ENCODE measurements at regions not wholly inside any gene's neighbourhood (a gene's known extent, or its start where the extent isn't known, plus 50 kb on each side); places are given as distances from the start of the nearest gene placed in this dataset.
A peak's percentile ranks its signal among the peaks of the same experiment; 100 is the strongest.

DNA sequence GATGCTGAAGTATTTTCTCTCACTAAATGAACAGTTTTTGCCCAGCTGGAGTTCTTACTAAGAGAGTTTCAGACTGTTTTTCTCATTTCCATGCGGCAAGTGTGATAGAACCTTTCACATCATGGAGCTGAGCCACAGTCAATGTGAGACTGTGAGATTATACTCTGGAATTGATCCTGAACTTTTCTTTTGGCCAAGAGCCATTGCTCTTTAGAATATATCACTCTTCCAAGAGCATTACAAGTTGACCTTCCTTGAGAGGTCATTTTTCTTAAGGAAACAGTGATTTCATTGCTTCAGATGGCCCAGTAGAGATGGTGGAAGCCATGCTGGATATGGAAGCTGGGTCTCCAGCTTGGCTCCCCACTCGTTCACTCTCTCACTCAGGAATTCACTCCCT, 212.9 kb upstream of the UMPS start:
- DNase-seq (ENCODE audit: insufficient read length, low spot score) (no peak), FAIRE-seq (no peak)

DNA sequence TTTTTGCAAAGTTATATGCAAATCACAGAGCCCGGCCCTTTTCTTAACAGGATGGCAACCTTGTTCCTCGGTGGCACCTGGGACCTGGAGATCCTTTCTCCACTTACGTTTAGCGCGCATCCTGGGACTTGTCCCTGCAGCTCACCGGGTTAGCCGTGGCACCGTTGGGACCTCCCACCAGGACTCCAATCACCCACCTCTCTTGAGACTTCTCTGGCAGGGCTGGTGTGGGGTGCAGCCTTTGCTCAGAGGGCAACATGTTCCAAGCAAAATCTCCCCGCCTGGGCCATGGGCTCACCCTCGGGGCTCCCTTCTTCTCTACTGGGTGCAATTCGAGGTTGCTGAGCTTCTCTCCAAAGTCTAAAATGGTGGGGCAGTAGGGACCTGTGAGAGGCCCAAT, 211.9 kb upstream of the UMPS start:
- no peak for FAIRE-seq
- no peak for DNase-seq (ENCODE audit: insufficient read length, low spot score)

DNA sequence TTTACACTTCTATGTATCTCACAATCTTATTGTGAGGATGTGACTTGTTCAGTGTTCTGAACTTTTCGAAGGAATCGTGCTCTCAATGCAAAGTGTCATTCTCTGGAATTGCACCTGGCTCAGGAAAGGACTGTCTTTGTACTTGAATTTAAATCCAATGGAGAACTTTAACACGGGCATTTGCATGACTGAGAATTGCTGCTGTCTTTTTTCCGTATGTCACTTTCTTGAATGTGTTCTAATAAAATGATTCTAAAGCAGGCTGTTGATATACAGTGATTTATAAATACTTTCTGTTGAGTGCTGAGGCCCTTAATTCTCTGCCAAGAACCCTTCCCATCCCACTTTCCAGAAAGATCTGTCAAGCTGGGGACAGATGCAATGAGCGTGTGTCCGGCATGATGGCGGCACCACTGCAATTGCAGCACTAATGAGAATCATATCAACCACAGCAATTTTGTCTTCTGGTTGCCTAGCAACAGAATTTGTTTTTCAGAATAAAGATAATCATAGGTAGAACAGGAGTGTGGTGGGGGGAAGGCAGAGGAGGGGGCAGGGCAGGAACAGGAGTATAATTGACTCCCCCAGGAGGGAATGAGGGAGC, 210.6 kb upstream of the UMPS start:
- FAIRE-seq (no peak), DNase-seq (ENCODE audit: insufficient read length, low spot score) (no peak)

DNA sequence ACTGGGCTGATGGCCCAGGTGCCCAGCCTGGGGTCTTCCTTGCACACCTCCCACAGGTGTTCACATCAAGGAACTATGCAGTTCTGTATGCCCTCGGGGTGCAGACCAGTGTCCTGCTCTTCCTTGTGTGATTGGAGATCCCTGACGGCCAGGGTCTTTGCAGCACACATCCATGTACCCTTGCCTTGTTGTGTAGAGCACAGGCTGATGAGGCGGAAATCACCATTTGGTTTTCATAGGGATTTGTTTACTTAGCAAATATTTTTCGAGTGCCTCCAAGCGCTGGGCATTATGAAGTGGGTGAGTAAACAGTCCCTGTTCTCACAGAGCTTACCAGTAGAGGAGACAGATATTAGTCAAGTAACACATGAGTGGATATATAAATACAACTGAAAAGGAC, 209.3 kb upstream of the UMPS start:
- FAIRE-seq, result no peak
- no peak for DNase-seq (ENCODE audit: insufficient read length, low spot score)

DNA sequence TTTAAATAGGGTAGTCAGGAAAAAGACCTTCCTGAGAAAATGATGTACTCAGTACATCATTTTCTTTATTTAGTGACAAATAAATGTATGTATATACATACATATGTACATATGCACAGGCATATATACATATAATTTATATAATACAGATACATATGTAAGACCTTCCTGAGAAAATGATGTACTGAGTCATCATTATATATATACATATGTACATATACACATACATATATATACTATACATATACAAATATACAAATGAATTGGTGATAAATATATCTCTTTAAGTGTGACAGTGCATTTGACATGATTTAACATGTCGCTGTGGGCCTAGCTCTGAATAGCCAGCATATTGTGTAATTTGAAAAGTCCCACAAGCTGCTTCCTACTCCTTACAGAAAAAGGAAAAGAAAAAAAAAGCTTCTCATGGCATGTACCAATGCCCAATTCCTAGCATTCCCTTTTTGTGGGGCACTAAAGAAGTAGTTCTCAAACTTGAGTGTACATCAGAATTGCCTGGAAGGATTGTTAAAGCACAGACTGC, 208.1 kb upstream of the UMPS start:
- no peak for FAIRE-seq
- DNase-seq (ENCODE audit: insufficient read length, low spot score), result no peak

DNA sequence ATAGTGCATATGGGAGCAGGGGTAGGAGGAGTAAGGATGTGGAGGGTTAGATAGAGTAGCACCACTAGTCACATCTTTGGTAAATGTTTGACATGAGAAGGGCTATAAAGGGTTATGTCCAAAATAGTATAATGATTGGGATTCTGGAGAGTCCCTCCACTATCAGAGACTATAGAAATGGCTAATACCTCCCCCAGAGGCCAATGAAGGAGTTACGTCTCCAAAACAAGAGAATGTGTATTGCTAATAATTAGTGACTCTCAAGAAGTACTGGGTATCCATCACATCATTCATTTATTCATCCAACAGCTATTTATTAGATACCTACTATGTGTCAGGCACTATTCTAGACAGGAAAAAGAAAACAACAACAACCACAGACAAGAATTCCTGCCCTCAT, 203.7 kb upstream of the UMPS start:
- FAIRE-seq, result no peak
- no peak for DNase-seq (ENCODE audit: insufficient read length, low spot score)

DNA sequence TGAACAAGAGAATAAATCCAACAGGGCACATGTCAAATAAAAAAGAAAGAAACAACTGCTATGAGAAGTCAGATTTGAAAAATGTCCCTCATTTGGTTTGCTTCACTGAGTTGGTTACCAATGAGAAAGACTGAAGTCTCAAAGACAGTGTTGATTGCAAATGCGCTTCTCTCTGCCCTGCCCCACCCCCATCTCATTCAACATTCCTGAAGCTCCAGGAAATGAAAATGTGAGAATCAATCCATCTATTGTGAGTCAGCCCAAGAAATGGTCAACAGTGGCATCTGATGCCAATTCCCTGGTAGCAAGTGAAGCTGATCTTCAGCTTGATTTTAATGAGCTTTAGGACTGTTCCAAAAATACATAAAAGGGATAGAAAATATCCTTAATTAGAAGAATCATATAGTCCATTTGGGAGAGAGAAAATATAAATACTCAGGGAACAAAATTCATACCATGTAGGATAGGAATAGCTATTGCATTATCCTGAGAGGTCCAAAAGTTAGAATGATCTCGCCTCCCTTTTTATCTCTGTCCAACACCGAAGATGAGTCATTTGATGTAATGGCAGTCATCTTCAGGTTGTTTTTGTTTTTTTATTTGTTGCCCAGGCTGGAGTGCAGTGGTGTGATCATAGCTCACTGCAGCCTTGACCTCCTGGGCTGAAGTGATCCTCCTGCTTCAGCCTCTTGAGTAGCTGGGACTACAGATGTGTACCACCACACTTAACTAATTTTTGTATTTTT, 200.3 kb upstream of the UMPS start:
- DNase-seq (ENCODE audit: insufficient read length, low spot score) (no peak), FAIRE-seq (no peak)

DNA sequence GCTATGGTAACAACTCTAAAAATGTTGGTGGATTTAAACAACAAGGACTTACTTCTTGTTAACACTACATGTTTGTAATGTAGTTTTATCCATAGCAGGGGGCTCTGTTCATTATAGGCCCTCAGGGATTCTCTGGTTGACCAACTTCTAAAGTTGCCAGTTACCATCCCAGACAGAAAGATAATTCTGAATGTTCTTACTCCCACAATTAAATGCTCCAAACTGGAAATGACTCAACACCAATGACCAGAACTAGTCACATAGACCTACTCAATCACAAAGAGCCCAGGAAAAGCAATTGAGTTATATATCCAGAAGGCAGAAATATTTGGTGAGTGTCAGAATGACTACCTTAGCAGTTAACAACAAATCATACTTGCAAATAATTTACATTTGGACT, 199.3 kb upstream of the UMPS start:
- FAIRE-seq, result no peak
- DNase-seq (ENCODE audit: insufficient read length, low spot score), result no peak

DNA sequence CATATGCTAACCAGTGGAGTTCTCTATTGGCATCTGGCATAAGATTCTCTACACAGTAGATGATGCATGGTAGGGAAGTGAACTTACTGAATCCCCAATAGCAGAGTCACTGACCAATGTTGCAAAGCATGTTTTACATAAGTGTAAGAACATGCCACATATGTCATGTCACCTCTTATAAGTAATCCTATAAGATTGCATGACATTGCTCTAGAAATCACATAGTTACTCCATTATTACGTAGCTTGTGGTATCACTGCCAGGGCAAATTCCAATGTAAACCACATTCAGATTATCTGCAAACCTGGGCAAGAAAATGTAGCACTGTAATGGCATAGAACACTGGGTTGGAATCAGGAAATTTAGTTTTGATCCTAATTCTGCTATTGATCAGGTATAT, 198.2 kb upstream of the UMPS start:
- DNase-seq (ENCODE audit: insufficient read length, low spot score), result no peak
- FAIRE-seq, result no peak

DNA sequence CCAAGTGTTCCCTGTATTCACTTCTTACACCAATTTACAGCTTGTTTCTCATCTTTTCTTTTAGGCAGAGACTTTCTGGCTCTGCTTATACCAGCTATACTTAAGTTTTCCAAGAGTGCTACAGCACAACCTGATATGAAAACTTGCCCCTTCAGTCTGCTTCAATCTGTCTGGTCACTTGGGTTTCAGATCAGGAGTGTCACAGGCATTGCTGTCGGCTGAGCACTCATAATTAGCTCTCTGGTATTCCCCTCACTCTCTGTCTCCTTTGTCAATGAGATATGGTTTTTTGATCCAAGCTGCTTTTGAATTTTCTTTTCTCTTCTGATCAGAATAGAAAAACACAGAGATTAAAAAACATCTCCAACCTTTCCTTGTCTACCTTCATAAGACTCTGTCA, 194.9 kb upstream of the UMPS start:
- DNase-seq (ENCODE audit: insufficient read length, low spot score) (no peak), FAIRE-seq (no peak)

DNA sequence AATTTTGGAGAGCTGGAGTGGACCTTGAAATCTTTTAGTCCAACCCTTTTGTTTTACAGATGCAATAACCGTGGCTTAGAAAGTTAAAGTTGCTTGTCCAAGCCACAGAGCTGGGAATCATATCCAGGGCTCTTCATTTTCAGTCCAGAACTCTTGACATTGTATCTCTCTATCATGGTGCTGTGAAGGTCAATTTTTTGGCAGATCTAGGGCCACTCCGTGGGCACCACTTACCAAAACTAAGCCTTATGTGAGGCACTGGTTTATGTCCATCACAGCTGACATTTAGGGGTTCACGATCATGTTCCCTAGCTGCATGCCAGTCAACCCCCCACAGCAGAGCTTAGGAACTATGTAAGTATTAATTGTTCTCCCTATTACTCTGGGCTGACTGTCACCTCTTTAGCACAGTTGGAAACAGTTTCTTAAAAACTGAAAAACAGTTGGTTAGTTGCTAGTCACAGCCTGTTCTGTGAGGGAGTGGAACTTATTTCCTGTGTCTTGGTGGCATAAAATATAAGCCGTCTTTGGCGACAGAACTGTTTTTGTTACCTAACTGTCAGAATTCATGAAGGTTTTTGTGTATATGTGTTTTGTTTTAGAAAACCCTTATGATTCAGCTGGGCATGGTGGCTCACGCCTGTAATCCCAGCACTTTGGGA, 189.6 kb upstream of the UMPS start:
- DNase-seq (ENCODE audit: insufficient read length, low spot score) (no peak), FAIRE-seq (no peak)

DNA sequence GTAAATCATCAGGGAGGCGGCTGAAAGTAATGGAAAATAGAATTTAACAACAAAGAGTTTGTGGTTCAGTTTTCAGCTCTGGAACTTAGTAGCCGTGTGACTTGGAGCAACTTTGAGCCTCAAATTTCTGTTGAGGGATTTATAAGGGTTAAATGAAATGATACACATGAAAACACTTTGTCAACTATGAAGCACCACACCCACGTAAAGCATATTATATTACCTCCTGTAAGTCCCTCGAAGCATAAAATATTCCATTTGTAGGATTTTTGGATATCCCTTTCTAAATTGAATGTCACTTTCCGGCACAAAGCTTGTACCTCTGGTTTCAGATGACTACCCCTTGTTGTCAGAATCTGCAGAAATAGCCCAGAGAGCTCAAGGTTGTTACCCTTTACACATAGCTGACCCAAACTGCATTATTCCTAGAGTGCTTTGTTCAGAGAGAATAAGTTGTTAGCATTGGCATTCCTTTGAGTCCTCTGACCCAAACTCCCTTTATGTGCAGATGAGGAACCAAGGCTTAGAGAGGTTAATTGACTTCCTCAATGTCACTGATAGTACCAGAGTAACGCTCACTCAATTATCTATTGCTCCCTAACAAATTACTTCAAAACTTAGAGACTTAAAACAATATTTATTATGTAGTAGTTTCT, 187.9 kb upstream of the UMPS start:
- DNase-seq (ENCODE audit: insufficient read length, low spot score), result no peak
- FAIRE-seq, result no peak

DNA sequence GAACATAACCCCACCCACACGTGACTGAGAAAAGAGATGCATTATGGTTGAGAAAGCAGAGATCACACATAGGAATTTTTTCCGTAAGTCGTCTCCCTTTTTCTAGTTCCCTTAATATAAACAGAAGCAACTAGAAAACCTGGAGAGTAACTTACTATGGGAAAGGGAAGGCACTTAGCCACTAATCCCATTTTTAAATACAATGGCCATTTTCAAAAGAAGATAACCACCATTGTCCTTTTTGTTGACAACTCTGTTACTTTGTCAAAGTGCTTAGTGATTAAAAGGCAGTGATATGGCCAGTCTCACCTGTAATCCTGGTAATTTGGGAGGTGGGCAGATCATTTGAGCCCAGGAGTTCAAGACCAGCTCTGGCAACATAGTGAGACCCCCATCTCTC, 184.4 kb upstream of the UMPS start:
- FAIRE-seq (no peak), DNase-seq (ENCODE audit: insufficient read length, low spot score) (no peak)

DNA sequence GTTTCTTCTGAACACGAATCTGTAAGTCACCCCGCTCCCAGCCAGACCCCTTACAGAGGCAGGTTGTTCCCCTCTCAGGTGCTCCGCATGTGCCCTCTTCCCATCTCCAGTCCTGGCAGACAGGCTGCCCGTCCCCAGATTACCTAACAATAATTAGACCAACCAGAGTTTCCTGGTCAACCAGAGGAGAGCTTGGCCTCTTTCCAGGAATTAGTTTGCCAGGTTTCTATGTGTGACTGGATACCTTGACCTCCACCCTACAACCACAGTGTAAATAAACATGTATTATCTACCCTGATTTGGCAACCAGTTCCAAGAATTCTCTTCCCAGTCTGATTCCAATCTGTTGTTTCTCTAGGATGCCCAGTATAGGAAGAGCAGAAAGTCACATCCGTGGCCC, 178.0 kb upstream of the UMPS start:
- DNase-seq (ENCODE audit: insufficient read length, low spot score) (no peak), FAIRE-seq (no peak)

DNA sequence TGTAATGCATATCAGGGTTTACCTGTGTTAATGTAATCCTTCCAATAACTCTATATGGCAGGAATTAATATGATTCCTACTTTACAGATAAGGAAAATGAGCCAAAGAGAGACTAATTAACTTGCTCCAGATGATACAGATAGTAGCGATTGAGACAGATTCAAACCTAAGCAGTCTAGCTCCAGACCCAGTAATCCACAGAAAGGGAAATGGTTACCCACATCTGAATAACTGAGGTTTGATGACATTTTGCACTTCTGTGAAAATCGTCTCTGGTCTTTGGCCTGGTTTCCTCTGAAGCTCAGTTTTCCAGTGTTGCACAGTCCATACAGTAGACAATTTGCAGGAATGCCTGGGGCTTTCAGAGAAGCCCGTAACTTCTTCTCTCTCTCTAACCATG, 177.1 kb upstream of the UMPS start:
- FAIRE-seq (no peak), DNase-seq (ENCODE audit: insufficient read length, low spot score) (no peak)

DNA sequence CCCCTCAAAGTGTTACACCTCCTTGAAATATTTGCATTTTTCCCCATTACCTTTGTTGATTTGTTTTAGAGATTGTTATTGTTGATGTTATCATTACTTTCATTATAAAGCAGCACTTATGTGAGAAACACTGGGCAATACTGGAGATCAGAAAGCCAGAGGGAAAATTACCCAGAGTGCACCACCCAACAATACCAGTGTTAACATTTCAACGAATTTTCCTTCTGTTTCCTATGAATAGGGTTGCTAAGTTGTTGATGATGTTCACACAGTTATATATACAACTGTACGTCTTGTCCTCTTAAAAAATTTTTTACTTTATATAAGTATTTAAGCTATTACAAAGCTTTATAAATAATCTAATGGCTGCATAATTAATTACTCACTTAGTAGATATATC, 173.6 kb upstream of the UMPS start:
- no peak for FAIRE-seq

DNA sequence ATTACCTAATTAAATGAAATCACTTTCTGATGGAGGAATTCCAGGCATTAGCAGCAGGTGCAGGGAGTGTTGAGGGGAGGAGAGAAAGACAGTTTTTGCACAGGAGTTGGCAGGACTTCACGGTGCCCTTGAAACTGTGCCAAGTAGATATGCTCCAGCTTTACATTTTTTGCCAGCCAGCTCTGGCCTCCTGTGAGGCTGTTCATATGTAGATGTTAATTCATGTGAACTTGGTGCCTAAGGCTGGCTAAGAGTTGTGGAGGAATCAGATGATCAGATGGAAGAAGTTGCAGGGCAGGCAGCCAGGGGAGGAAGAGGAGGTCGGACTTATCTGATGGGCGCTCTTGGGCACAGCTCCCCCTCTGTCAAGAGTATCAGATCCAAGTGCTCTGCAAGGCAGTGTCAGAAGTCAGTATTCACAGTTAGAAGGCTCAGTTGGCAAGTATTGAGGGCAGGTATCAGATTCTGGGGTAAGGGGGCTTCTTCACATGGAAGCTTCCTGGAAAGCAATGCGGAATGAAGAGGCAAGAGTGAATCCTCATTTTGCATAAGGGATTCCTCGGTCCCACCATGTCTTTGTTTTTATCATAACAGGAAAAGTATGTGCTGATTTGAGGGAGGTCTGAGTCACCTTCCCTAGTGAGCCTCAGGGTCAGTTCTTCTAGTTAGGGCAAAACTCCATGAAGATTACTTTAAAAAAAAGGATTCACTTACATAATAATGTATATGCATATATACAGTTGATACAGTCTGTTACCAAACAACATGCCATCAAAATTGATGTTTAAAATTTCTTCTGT, 172.6 kb upstream of the UMPS start:
- DNase-seq (ENCODE audit: insufficient read length, low spot score), result no peak
- FAIRE-seq, result no peak

More for the DNA sequence above, 173.6 kb upstream of the UMPS start:
- no peak for DNase-seq (ENCODE audit: insufficient read length, low spot score)

DNA sequence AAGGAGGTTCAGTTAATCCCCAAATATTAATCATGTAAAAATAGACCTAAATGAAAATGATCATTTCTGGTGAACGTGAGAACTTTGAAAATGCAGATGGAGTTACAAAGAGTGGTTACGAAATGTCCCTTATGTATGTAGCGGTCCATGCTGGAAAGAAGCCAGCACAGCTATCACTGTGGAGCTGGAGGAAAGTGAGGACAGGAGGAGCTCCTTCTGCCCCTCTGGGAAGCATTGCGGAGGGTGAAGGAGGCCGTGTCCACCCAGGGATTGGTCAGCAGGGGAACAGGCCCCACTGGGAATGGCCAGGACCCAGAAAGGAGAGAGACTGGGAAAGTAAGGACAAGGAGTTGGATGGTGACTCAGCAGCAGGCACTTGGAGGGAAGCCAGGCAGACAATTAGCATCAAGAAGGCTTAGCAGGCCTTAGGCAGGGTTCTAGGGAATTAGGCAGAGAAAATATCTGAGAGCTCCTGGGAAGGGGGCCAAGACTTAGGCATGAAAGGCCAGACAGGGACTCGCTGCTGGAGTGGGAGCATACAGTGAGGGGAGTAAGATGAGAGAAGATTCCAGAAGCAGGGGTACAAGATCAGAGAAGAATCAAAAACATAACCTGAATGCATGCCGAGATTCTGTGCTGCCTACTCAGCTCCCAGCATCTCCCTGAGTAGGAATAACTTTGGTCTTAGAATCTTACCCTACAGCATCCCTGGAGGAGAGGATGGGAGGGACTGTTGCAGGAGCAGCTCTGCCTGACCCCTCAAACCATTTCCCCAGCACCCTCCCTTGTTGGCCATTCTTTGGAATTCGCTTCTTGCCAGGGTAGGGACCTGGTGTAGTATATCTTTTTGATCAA, 171.0 kb upstream of the UMPS start:
- no peak for FAIRE-seq
- no peak for DNase-seq (ENCODE audit: insufficient read length, low spot score)

DNA sequence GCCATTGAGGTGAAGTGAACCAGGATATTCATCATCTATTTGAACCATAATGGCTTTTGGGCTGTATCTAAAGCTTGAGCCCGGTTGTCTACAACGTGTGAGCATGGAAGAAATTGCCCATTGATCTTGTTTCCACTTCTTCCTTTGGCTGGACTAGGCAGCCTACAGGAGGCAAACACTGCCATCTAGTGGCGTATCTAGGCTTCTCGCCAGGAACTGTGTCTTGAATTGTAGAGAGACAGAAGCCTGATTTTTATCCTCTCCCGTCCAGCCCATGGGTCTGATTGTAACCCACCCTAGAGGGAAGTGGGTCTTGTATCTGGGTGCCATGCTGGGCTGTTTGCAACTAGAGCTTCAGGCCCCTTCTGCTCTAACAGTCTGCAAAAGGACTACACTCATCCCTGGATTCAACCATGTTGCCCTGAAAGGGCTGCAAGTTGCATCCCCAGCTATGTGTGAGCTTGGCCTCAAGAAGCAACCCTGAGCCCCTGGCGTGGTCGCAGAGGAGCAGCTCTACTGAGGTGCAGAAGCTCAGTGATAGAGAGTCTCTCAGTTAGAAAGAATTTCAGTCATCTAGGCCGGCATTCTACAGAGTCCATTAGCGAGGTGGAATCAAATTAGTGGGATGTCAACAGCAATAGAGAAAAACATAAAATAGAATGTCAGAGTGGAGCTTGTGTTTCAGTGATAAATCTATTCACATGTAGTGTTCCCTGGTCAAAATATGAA, 170.2 kb upstream of the UMPS start:
- FAIRE-seq (peak; percentile 91), DNase-seq (ENCODE audit: insufficient read length, low spot score) (peak; percentile 58)

Measured in GM19239 (cell line).